NCI-H1694 treated with DMSO at 0.1 percent for 48 hours (cell line): ENCODE measurements at regions not wholly inside any gene's neighbourhood (a gene's known extent, or its start where the extent isn't known, plus 50 kb on each side); places are given as distances from the start of the nearest gene placed in this dataset.
A peak's percentile ranks its signal among the peaks of the same experiment; 100 is the strongest.

Source experiments
- DNase-seq: peaks from one replicate; lab custom pipeline; 2025; lab: John Stamatoyannopoulos, UW

DNA sequence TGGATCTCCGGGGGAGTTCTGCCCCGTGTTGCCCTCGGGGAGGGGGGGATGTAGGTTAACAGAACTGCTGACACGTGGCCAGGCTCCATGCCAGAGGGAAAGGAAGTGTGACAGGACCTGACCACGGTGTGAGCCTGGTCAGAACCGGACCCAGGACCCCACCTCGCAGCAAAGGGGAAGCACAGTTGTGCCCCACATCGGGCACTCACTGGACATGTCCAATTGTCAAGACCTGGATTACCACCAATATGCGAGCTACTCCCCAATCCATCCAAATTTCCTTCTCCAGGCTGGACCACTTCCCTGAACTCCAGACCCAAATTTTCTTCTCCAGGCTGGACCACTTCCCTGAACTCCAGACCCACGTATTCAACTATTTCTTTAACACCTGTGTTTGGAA, 78.8 kb upstream of the PIWIL1 start:
- DNase-seq = no peak

GRCh38 chr12:130263025-130263424, 74.7 kb upstream of the PIWIL1 start:
- no peak for DNase-seq

DNA sequence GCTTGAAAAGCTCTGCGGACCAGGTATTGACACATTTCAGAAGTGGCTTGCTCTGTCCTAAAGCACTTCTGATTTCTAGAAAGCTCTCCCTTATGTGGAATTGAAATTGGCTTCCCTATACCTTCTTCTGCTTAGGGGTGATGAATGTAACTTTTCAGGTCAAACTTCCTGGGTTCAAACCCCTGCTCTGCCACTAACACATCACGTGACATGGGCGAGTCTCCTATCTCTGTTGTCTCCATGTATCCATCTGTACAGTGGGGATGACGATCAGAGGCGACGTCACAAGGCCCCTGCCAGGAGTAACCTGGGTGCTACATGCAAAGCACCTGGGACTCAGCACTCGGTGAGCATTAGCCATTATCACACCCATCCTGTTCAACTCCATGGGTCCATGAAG, 73.7 kb upstream of the PIWIL1 start:
- DNase-seq = no peak

DNA sequence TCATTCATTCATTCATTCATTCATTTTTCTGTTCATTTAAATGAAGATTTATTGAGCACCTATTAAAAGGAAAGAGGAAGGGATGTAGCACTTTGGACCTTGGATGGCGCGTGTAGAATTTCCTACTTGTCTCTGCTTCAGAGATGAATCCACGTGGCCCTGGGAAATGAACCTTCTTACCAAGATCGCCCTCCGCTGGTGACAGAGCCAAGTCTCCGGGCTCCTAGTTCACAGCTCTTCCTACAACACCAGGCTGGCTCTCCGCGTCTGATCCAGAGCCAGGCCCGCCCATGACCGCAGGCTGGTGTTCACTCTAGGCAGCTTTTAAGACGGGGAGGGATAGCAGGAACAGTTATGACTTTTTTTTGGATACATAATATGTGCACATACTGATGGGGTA, 70.9 kb upstream of the PIWIL1 start:
- DNase-seq = no peak

DNA sequence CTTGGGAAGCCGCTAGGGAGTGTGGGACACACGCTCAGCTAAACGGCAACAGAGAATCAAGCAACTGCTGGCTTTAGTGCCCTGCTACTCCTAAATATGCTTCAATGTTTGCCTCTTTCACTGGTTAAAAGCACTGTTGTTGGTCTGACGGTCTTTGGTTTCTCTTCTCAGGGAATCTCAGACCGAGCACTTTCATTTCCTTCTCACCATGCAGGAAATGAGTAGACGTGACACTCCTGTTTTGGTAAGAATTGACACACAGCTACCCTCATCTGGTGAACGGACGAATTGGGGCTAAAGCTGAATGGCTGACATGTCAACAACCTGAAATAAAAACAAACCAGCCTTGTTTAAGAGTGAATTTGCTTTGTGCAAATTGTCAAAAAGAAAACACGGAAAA, 57.5 kb upstream of the PIWIL1 start:
- no peak for DNase-seq

GRCh38 chr12:130280742-130281141, 56.9 kb upstream of the PIWIL1 start:
- no peak for DNase-seq

GRCh38 chr12:130281153-130281799, 56.4 kb upstream of the PIWIL1 start:
- peak; percentile 12 for DNase-seq

DNA sequence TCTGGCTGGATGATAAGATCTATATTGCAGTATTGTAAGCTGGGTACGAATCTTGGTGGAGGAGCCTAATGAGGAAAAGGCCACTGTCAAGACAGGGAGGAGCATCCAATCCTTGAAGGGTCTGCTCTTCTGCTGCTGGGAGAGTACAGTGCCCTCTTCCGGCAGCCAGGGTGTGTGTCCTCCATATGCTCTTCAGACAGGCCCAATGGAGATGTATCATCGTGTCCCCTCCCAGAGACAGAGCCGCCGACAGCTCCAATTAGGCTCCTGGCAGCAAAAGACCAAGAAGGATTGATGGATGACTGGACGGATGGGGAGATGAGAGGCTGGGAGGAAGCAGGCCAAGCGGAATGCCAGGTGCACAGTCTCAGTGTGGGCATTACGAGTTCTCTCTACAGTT, 51.6 kb upstream of the PIWIL1 start:
- DNase-seq = peak; percentile 6

- DNase-seq = no peak
Measured at GRCh38 chr12:130286741-130287440, 50.8 kb upstream of the PIWIL1 start.
